CD4-positive, alpha-beta T cell (primary cell): ENCODE measurements at regions not wholly inside any gene's neighbourhood (a gene's known extent, or its start where the extent isn't known, plus 50 kb on each side); places are given as distances from the start of the nearest gene placed in this dataset.

Experiments
- ATAC-seq: fragments of 200-7000 bp; cut with Tn5 transposase; one replicate; pipeline ENCODE4 v1.10.0; 2022; ENCODE audit warnings: mild to moderate bottlenecking; ENCODE audit not compliant: poor library complexity
- CTCF ChIA-PET: fragments of 350-600 bp; sonication (Branson Sonifier 250); formaldehyde crosslinking; loops from one replicate; lab custom pipeline; 2021; ENCODE audit warnings: antibody characterized with exemption, inconsistent platforms; lab: Charles Lee
- POLR2A ChIA-PET: fragments of 350-600 bp; sonication (Branson Sonifier 250); formaldehyde crosslinking; loops from one replicate; lab custom pipeline; 2021; ENCODE audit warnings: antibody characterized with exemption, inconsistent platforms; lab: Charles Lee
- DNase-seq, 14 experiments: peaks; one replicate each; pipeline ENCODE4 v3.0.0-alpha.2; 2013 to 2020; ENCODE audit warnings: mixed read lengths in 2 of 14
- H3K27ac ChIP-seq, 2 donors: one replicate each; pipeline versions ENCODE4 v1.5.1 to v1.7.0; 2013; ENCODE audit warnings: low read length in 2 of 2, low read depth in 1 of 2, mild to moderate bottlenecking in 1 of 2
- H3K27me3 ChIP-seq, 2 experiments: 1 replicate in 1 of 2; 2 replicates in 1 of 2; pipeline versions ENCODE4 v1.6.1 to v1.7.0; 2013; ENCODE audit warnings: low read length in 2 of 2, control low read depth in 1 of 2, mild to moderate bottlenecking in 1 of 2, moderate library complexity in 1 of 2; ENCODE audit not compliant: insufficient read depth in 2 of 2, control insufficient read depth in 1 of 2
- H3K36me3 ChIP-seq: one replicate; pipeline ENCODE4 v1.6.1; 2013; ENCODE audit warnings: low read length, control low read depth; ENCODE audit not compliant: insufficient read depth
- H3K4me1 ChIP-seq: one replicate; pipeline ENCODE4 v1.6.1; 2013; ENCODE audit warnings: low read length, control low read depth; ENCODE audit not compliant: insufficient read depth
- H3K4me3 ChIP-seq: one replicate; pipeline ENCODE4 v1.5.1; 2013; ENCODE audit warnings: mild to moderate bottlenecking, low read length, moderate library complexity
- H3K9me3 ChIP-seq, 2 experiments: 1 replicate in 1 of 2; 2 replicates in 1 of 2; pipeline versions ENCODE4 v1.6.1 to v1.7.0; 2013; ENCODE audit warnings: low read length in 2 of 2, mild to moderate bottlenecking in 2 of 2, control low read depth in 1 of 2, moderate library complexity in 1 of 2; ENCODE audit not compliant: control insufficient read depth in 1 of 2, insufficient read depth in 1 of 2
- H3K27ac Mint-ChIP-seq: one replicate; pipeline ENCODE4 v1.8.0; 2020; ENCODE audit warnings: mixed read lengths
- H3K27me3 Mint-ChIP-seq: one replicate; pipeline ENCODE4 v1.8.0; 2021; ENCODE audit warnings: mixed read lengths
- H3K36me3 Mint-ChIP-seq: one replicate; pipeline ENCODE4 v1.8.0; 2021; ENCODE audit warnings: low read depth, mixed read lengths
- H3K4me1 Mint-ChIP-seq: one replicate; pipeline ENCODE4 v1.8.0; 2021; ENCODE audit warnings: low read depth, mixed read lengths
- H3K4me3 Mint-ChIP-seq: one replicate; pipeline ENCODE4 v1.8.0; 2020; ENCODE audit warnings: mild to moderate bottlenecking, mixed read lengths
- H3K9me3 Mint-ChIP-seq: one replicate; pipeline ENCODE4 v1.8.0; 2020; ENCODE audit warnings: mixed read lengths
- intact Hi-C, 2 experiments: fragments of 100-400 bp; cut with DNase I in 1 of 2; cut with micrococcal nuclease in 1 of 2; formaldehyde crosslinking; loops; one replicate each; pipeline versions ENCODE4 v1.15.1 to v1.9.0; 2023 to 2025; cut with DNase I, micrococcal nuclease
- TF ChIP-seq, protein P1 (sequence below): fragments of 200-600 bp; IDR thresholded peaks from one replicate; pipeline ENCODE4 v1.8.0; 2022; ENCODE audit warnings: antibody characterized with exemption, mild to moderate bottlenecking

DNA sequence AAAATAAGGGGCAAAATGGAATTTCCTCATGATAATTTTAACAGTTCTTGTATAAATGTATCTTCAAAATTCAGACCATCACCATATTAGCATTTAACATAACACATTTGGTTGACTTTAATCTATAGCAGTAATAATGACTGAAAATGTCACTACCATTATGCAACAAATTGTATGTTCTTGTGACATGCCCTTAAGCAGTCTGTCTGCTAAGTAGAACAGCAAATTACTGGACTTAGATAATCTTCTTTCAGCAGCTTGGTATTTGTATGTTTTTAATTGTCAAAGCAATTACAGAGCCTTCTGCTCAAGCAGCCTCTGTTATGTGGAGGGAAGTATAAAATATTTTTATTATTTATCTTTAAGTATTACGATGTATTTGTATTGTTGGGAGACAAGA is 214.3 kb upstream of the NXPH2 start:
- H3K4me1 Mint-ChIP-seq, result no peaks in the 10 kb centered on the region
- H3K27ac Mint-ChIP-seq, result no peak overlapping the region
- Histone ChIP-seq H3K4me1 (no peaks in the 10 kb centered on the region), H3K27me3 (no peaks in the 10 kb centered on the region), H3K27ac (no peak overlapping the region), H3K4me3 (no peak overlapping the region), H3K9me3 (peaks cover 0 to 13% of the 10 kb centered on the region in 2 experiments), H3K36me3 (no peaks in the 10 kb centered on the region)
- no peak for DNase-seq
- ChIA-PET CTCF (no interaction called here), POLR2A (no interaction called here)
- peaks cover 18% of the 10 kb centered on the region for H3K9me3 Mint-ChIP-seq
- H3K36me3 Mint-ChIP-seq, result no peaks in the 10 kb centered on the region
- TF ChIP-seq, protein P1, sequence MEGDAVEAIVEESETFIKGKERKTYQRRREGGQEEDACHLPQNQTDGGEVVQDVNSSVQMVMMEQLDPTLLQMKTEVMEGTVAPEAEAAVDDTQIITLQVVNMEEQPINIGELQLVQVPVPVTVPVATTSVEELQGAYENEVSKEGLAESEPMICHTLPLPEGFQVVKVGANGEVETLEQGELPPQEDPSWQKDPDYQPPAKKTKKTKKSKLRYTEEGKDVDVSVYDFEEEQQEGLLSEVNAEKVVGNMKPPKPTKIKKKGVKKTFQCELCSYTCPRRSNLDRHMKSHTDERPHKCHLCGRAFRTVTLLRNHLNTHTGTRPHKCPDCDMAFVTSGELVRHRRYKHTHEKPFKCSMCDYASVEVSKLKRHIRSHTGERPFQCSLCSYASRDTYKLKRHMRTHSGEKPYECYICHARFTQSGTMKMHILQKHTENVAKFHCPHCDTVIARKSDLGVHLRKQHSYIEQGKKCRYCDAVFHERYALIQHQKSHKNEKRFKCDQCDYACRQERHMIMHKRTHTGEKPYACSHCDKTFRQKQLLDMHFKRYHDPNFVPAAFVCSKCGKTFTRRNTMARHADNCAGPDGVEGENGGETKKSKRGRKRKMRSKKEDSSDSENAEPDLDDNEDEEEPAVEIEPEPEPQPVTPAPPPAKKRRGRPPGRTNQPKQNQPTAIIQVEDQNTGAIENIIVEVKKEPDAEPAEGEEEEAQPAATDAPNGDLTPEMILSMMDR, result no peak
- ATAC-seq, result no peak
- H3K27me3 Mint-ChIP-seq, result no peaks in the 10 kb centered on the region
- intact Hi-C loops, result no loop called here
- no peak overlapping the region for H3K4me3 Mint-ChIP-seq

DNA sequence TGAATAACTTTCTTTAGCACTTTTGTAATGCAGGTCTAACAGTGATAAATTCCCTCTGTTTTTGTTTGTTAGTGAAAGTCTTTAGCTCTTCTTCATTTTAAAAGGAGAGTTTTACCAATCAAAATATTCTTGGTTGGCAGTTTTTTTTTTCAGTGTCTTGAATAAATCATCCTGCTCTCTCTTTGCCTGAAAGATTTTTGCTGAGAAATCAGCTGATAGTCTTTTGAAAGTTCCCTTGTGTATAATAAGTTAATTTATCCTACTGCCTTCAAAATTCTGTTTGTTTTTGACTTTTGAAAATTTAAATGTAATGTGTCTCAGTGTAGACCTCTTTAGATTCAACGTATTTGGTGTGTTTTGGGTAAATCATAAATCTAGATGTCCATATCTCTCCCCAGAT is 205.7 kb upstream of the NXPH2 start:
- Histone ChIP-seq H3K4me3 (no peak overlapping the region), H3K9me3 (peaks cover 2 to 4% of the 10 kb centered on the region in 2 experiments), H3K36me3 (no peaks in the 10 kb centered on the region), H3K4me1 (no peaks in the 10 kb centered on the region), H3K27ac (no peak overlapping the region), H3K27me3 (no peaks in the 10 kb centered on the region)
- Mint-ChIP-seq H3K27ac (no peak overlapping the region), H3K27me3 (no peaks in the 10 kb centered on the region), H3K4me1 (no peaks in the 10 kb centered on the region), H3K4me3 (no peak overlapping the region), H3K36me3 (no peaks in the 10 kb centered on the region), H3K9me3 (peaks cover 18% of the 10 kb centered on the region)
- no peak for DNase-seq
- intact Hi-C loops, result no loop called here
- ATAC-seq, result no peak
- TF ChIP-seq, protein P1, result no peak
- ChIA-PET POLR2A (no interaction called here), CTCF (no interaction called here)

DNA sequence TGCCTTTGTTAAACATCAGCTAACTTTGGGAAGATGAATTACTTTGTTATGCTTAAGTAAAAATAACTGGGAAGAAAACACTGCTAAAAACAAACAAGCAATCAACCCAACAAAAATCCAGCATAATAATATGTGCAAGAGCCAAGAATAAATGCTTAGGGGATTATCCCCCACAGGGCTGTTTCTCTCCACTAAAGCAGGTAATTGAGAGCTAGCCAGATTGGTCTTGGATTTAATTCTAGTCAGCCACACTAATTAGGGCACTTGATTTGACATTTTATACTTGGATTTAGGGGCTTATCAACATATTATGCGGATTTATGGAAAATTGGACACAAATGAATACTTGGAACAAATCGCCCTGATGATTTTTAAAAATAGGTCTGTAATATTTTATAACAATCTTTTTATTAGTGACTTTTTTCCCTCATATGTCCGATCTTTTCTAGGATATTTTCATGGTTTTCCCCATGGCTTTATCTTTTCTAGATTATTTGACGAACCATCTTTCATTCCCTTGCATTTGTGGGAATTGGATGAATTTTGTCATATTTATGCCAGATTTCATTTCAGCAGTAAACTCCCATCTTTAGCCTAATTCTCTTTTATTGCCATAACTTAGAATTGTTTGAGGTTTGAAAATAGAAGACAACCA is 199.1 kb upstream of the NXPH2 start:
- no peak for ATAC-seq
- Mint-ChIP-seq H3K4me1 (no peaks in the 10 kb centered on the region), H3K27ac (no peak overlapping the region), H3K9me3 (peaks cover 11% of the 10 kb centered on the region), H3K27me3 (no peaks in the 10 kb centered on the region), H3K36me3 (no peaks in the 10 kb centered on the region), H3K4me3 (no peak overlapping the region)
- DNase-seq, result no peak
- no peaks in the 10 kb centered on the region for H3K36me3 ChIP-seq
- TF ChIP-seq, protein P1, result no peak
- ChIA-PET CTCF (no interaction called here), POLR2A (no interaction called here)
- intact Hi-C loops, result no loop called here
- no peaks in the 10 kb centered on the region for H3K4me1 ChIP-seq
- H3K4me3 ChIP-seq, result no peak overlapping the region
- no peaks in the 10 kb centered on the region for H3K27me3 ChIP-seq
- no peak overlapping the region for H3K27ac ChIP-seq
- H3K9me3 ChIP-seq, result peaks cover 0 to 3% of the 10 kb centered on the region in 2 experiments
